Left colon (tissue), 2 donors: ENCODE measurements at regions not wholly inside any gene's neighbourhood (a gene's known extent, or its start where the extent isn't known, plus 50 kb on each side); places are given as distances from the start of the nearest gene placed in this dataset.
A peak's percentile ranks its signal among the peaks of the same experiment; 100 is the strongest.
"Not testable (repeated sequence)": the region's sequence is repeated elsewhere in the genome, so short reads cannot be mapped to it uniquely, and the experiment has no call there.

ENCODE experiments used
- ATAC-seq: fragments of 200-7000 bp; cut with Tn5 transposase; one replicate; pipeline ENCODE4 v1.9.1; 2020; ENCODE audit warnings: mild to moderate bottlenecking, moderate library complexity
- DNase-seq, 2 donors: peaks; one replicate each; pipeline ENCODE4 v3.0.0-alpha.2; 2020
- intact Hi-C, 2 donors: fragments of 100-400 bp; cut with DNase I in 1 of 2; cut with micrococcal nuclease in 1 of 2; formaldehyde crosslinking; loops; one replicate each; pipeline versions ENCODE4 v1.11.2 to v1.14.0; 2022; cut with DNase I, micrococcal nuclease
- donor health status: DM: no; HTN: no; CAD: no.
- donor health status: DM: yes; HTN: yes; CAD: no.

DNA sequence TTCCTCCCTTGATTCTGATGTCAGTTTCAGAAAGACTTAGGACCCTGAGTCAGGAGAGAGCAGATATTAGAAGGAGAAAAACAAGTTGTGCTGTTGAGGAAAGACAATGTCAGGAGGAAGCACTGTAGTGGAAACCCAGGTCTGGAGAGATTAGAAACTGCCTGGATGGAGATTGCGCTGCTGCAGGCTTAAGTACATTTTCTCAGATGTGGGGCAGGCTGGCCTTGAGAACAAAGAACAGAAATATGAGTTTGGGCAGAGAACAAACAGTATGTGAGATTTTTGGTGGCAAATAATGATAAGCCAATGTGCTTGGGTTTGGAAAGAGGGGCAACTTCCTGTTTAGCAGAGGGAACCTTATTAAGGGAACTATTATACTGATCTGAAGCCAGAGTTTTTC lies 74.3 kb upstream of the PRMT8 start:
- intact Hi-C loops, result no loop called here
- DNase-seq (no peak), ATAC-seq (no peak)

DNA sequence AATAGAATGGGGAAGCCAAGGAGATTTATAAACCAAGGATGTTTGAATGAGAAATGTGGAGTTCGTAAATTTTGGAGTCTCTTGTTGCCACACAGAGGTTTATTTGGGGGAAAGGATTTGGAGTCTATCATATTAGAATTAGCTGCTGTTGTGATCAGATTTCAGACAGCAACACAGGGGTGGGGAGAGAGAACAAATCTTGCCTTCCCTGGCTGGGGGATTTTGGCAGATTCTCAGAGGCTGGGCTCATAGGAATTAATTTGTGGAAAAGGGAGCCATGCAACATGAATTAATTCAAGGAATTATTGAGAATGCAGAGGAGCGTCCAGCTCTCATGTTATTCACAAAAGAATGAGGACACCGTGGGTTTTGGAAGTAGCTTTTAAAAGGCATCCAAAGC lies 73.9 kb upstream of the PRMT8 start:
- DNase-seq (no peak), ATAC-seq (no peak)
- intact Hi-C loops, result no loop called here

GRCh38 chr12:3417937-3418462 lies 73.0 kb upstream of the PRMT8 start:
- no peak for ATAC-seq
- intact Hi-C loops, result no loop called here
- DNase-seq, result no peak

- peak; percentile 40 to 45 for DNase-seq
- intact Hi-C loops, result no loop called here
- ATAC-seq, result peak; percentile 94
Observed at GRCh38 chr12:3418609-3419390, 72.2 kb upstream of the PRMT8 start.

- ATAC-seq (no peak), DNase-seq (no peak)
- intact Hi-C loops, result no loop called here
Observed at GRCh38 chr12:3419558-3419957, 71.4 kb upstream of the PRMT8 start.

DNA sequence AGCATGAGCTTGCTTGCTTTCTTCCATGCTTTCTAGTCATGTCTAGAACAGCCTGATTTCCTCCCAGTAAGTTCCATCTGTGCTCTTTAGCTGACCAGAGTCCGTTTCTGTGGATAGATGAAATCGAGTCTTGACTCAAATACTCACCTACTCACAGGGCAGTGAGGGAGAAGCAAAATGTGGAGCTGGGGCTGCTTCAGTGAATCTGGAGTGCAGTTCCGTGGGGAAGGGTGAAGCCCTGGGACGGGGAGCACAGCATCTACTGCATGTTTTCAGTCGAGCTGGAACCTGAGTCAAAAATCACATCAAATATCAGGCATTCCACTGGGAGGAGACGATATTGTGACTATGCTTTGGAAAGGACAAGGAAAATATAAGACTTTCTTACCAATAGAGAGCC lies 70.3 kb upstream of the PRMT8 start:
- DNase-seq, result no peak
- intact Hi-C loops, result no loop called here
- ATAC-seq, result no peak

DNA sequence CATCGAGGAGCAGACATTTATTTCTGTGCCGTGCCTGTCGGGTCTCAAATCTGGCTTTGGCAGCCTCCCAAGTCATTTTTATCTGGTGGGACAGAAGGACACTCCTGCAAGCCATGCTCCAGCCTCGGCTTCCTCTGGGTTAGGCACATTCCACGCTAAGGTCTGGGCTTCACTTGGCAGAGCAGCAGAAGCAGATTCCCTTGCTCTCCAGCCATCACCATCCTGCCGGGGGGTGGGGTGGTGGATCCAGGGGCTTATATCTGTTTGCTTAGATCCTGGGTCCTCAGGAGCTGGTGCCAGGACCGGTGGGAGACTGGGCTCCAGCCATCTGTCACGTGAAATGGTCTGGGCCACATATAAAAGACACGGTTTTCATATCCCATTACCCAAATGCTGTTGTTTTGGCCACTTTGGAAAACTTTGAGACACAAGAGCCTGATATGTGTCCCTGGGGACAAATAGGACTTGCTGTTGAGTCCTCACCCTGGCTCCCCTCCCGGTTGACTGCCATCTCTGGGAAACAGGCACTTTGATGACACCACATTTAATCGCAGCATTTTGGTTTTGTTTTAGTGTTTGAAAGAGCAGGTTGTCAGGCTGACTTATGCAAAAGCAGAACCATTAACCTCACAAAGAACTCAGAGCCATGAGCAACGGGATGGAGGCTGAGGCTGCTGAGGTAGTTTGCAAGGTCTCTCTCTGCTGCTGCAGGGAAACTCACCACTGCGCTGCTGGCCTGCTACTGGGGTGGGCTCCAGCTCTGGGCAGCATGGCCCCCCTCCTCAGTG lies 69.6 kb upstream of the PRMT8 start:
- DNase-seq, result no peak
- intact Hi-C loops, result no loop called here
- no peak for ATAC-seq

- intact Hi-C loops, DNase-seq: not testable (repeated sequence)
Observed at GRCh38 chr12:3424796-3425195, 66.2 kb upstream of the PRMT8 start.

GRCh38 chr12:3427956-3428355 lies 63.0 kb upstream of the PRMT8 start:
- DNase-seq (no peak), ATAC-seq (no peak)
- intact Hi-C loops, result no loop called here

More at GRCh38 chr12:3424796-3425195, 66.2 kb upstream of the PRMT8 start:
- not testable (repeated sequence) for ATAC-seq

- intact Hi-C loops, result no loop called here
- DNase-seq (no peak), ATAC-seq (no peak)
Observed at GRCh38 chr12:3428631-3429030, 62.4 kb upstream of the PRMT8 start.

- ATAC-seq, intact Hi-C loops, DNase-seq: not testable (repeated sequence)
Observed at GRCh38 chr12:3429523-3429922, 61.5 kb upstream of the PRMT8 start.

- DNase-seq, result peak; percentile 27 to 39
- peak; percentile 88 for ATAC-seq
- intact Hi-C loops, result no loop called here
Observed at GRCh38 chr12:3431686-3432085, 59.3 kb upstream of the PRMT8 start.

DNA sequence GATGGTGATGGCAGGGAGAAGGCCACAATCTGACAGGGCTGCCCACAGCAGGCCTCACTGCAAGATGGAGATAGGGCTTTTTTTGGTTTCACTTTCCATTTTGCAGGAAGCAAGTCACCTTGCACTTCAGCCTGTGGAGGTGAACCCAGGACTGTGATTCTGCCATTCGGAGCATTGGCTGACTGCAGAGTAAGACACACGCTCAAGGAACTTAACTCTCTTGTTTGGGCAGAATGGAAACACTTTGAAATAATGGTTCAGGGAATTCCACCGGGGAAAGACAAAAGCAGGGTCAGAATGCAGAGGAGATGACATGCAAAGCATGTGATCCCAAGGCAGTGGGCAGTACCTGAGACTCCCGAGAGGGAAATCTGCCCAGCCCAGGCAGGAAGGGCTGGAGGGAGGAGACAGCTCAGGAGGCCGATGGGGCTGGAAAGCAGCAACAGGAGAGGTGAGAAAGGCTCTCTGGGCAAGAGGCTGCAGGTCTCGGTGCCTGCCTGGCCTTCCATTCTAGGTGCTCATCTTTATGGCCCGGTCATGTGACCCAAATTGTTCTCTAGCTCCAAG lies 58.7 kb upstream of the PRMT8 start:
- DNase-seq (peak in 1 of 2 donors; percentile 40), ATAC-seq (peak; percentile 95)
- intact Hi-C loops, result no loop called here

GRCh38 chr12:3432868-3433267 lies 58.1 kb upstream of the PRMT8 start:
- DNase-seq (no peak), ATAC-seq (no peak)
- intact Hi-C loops, result no loop called here

DNA sequence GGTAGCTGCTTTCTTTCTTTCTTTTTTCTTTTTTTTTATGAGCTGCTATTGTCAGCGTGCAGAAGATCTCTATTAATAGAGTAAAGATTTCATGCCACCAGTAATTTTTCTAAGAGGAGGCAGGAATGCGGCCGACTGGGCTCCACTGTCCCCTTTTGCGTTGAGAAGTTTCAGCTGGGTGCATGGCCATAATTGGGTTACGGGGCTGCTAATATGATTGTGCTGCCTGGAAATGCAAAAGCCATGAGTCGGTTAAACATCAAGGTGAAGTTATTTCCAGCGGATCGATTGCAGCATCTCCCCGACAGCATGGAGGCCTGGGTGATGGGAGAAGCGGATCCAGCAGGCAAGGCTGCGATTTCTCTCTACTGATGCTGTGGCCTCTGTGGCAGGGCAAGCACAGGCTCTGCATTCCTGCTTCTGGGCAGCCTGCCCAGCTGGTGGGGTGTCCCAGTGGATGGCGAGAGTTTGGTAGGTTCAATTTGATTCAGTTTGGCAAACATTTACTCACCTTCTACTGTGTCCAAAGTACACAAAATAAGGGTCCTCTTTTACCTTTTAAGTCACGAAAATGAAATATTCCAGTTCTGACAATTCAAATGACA lies 54.4 kb upstream of the PRMT8 start:
- DNase-seq (no peak), ATAC-seq (no peak)
- intact Hi-C loops, result no loop called here

- no peak for DNase-seq
- intact Hi-C loops, result no loop called here
- ATAC-seq, result no peak
Observed at GRCh38 chr12:3437986-3438385, 53.0 kb upstream of the PRMT8 start.

- DNase-seq (no peak), ATAC-seq (no peak)
- intact Hi-C loops, result no loop called here
Observed at GRCh38 chr12:3438401-3438800, 52.6 kb upstream of the PRMT8 start.
